T-helper 22 cell (primary cell): ENCODE measurements at regions not wholly inside any gene's neighbourhood (a gene's known extent, or its start where the extent isn't known, plus 50 kb on each side); places are given as distances from the start of the nearest gene placed in this dataset.
"Not testable (repeated sequence)": the region's sequence is repeated elsewhere in the genome, so short reads cannot be mapped to it uniquely, and the experiment has no call there.

ENCODE experiments used
- DNase-seq: peaks from one replicate; pipeline ENCODE4 v3.0.0-alpha.2; 2020; ENCODE audit warnings: low read depth

GRCh38 chr17:79560527-79560926 lies 50.3 kb downstream of the RBFOX3 start:
- no peak for DNase-seq

DNA sequence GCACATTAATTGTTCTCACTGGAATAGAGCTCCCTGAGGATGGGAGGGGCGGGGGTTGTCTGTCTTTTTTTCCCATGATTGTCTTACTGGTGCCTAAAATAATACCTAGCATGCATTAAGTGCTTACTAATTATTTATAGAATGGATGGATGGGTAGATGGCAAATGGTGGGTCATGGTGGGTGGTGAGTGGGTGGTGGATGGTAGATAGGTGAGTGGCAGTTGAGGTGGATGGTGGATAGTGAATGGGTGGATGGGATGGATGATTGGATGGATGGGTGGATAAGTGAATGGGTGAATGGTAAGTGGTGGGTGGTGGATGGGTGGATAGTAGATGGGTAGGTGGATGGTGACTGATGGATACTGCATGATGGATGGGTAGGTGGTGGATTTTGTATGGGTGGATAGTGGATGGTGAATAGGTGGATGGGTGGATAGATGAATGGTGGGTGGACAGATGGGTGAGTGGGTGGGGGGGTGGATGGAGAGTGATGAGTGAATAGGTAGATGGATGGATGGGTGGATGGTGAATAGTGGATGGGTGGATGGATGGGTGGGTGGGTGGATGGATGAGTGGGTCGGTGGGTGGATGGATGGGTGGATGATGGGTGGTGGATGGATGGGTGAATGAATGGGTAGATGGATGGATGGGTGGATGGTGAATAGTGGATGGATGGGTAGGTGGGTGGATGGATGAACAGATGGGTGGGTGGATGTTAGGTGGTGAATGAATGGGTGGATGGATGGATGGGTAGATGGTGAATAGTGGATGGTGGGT lies 51.6 kb downstream of the RBFOX3 start:
- DNase-seq = no peak

DNA sequence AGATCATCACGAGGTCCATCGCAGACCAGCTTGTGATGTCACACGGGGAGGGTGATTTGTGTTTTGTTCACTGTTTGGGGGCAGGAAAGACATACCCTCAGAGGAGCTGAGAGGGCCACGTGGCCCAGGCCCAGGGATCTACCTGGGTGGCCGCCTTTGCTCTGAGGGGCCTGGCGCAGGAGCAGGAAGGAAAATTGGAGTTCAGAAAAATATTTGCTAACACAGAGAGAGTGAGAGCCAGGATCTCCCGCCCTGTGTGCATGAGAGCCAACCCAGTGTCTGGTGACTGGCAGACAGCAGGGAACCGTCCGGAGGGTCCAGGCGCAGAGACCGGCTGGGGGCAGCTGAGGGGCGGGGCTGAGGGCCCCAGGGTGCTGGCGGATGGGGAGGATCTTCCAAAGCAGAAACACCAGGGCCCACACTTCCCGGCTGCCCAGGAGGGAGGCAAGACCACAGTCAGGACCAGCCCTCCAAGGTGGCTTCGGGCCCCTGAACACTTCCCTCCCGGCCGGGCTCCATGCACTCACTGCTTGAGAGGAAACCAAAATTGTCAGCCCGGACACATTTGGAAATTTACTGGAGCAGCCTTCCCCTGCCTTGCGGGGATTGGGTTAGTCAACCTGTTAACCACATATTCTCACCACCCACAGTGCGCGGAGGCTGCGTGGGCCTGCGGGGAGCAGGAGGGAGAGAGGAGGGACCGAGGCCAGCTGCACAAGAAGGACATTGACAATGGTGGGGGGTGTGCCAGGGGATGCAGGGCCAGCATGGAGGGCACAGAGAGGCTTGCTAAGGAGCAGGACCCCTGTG lies 52.6 kb downstream of the RBFOX3 start:
- DNase-seq = no peak

DNA sequence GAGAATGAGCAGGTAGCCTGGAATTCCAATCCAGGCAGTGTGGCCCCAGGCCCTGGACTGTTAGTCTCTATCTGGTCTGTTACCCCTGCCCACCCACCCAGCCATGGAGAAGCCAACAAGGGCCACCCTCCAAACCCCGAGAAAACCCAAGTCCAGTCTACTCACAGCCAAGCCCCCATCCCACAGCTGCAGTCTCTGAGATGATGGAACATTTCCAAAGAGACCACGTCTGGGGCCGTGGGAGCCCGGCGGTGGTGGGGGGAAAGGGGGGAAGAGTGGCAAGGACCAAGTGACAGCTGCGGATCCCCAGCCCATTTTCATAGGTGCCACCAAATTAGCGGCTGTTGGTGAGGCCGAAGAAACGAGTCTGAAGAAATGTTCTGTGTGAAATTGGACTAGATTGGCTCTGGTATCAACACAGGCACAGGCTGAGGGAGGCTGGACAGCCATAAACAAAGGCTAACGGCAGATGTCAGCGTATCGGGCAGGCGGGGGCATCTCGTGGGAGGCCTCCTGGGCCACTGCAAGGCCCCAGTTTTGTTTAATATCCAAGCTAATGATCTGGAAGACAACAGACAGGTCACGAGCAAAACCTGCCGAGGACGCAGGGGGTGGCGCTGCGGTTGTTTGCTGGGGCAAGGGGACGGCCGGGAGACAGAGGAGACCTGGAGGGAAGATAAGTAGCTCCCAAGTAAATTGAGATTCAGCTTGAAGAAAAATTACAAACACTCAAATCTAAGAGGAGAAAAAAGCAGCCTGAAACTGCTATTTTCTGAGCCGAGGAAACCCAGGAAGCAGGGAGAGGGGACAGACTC lies 53.4 kb downstream of the RBFOX3 start:
- DNase-seq = no peak

- no peak for DNase-seq
These were observed 54.6 kb downstream of the RBFOX3 start for GRCh38 chr17:79556271-79556670.

GRCh38 chr17:79555543-79555942 lies 55.3 kb downstream of the RBFOX3 start:
- no peak for DNase-seq

GRCh38 chr17:79554346-79554745 lies 56.5 kb downstream of the RBFOX3 start:
- DNase-seq = not testable (repeated sequence)

GRCh38 chr17:79552824-79553223 lies 58.0 kb downstream of the RBFOX3 start:
- DNase-seq = no peak

DNA sequence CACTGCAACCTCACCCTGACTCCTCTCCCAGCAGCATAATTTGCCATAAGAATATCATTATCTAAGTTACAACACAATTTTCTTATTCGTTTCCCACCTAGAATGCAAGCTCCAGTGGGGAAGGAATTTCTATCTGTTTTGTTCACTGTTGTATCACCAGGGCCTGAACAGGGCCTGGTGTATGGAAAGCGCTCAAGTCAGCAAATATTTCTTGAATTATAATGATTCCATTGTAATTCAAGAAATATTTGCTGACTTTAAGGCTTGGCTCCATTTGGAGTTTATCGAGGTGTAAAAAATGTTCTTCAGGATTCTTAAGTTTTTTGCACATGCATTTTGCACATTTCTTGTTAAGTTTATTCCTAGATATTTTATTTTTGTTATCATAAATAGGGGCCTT lies 58.4 kb downstream of the RBFOX3 start:
- no peak for DNase-seq

GRCh38 chr17:79549141-79549915 lies 61.5 kb downstream of the RBFOX3 start:
- no peak for DNase-seq

- DNase-seq = no peak
These were observed 62.7 kb downstream of the RBFOX3 start for GRCh38 chr17:79548116-79548515.

- DNase-seq = no peak
These were observed 63.3 kb downstream of the RBFOX3 start for GRCh38 chr17:79547586-79547985.

- not testable (repeated sequence) for DNase-seq
These were observed 63.7 kb downstream of the RBFOX3 start for GRCh38 chr17:79547171-79547570.

GRCh38 chr17:79546386-79546785 lies 64.5 kb downstream of the RBFOX3 start:
- no peak for DNase-seq

GRCh38 chr17:79545251-79546005 lies 65.4 kb downstream of the RBFOX3 start:
- no peak for DNase-seq

DNA sequence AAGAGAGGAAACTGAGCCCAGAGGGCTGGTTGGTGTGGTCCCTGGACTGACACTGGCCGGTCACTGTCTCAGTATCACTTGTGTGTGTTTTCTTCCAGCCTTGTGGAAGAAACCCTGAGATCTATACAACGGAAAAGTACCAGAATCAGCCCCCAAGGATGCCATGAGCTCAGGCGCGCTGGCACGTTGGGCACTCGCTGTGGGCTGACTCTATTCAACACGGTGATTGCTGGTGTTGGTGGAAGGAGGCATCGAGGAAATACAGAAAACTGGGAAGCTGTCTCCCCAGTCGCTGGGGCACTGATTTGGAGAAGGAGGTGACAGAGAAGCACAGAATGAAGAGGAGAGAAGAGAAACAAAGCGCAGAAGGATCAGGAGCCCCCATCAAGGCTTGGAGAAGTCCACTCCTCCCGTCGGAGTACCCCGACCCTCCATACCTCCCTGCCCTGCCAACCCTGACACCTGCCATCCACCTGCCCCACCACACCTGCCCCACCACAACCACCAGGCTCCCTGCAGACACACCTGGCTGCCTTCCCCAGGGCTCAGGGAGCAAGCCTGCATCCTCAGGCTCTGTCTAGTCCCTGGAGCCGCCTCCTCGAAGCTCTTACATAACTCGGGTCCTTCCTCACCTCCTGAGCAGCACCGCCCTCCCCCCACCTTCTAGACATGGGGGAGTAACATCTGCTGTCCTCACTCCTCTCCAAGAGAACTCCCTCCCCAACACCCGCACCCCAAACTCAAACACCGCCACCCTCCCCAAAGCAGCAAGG lies 66.5 kb downstream of the RBFOX3 start:
- no peak for DNase-seq

GRCh38 chr17:79543531-79543930 lies 67.3 kb downstream of the RBFOX3 start:
- DNase-seq = no peak

DNA sequence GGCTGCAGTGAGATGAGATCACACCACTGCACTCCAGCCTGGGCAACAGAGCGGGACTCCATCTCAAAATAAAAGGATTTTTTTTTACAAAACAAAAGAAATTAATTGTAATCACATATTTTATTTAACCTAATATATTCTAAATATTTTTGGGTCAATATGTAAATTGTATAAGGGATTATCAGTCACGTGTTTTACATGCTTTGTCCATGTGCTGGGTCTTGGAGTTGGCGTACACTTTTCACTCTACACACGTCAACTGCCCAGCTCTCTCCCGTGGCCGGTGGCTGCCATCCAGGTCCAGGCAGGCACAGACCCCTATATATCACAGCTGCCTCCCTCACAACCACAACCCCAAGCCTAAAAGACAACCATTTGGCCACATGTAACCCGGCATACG lies 68.1 kb downstream of the RBFOX3 start:
- DNase-seq = no peak

- no peak for DNase-seq
These were observed 69.6 kb downstream of the RBFOX3 start for GRCh38 chr17:79541056-79541850.
